ENCODE measurements at regions not wholly inside any gene's neighbourhood (a gene's known extent, or its start where the extent isn't known, plus 50 kb on each side); places are given as distances from the start of the nearest gene placed in this dataset.
"Not testable (repeated sequence)": the region's sequence is repeated elsewhere in the genome, so short reads cannot be mapped to it uniquely, and the experiment has no call there.

DNA sequence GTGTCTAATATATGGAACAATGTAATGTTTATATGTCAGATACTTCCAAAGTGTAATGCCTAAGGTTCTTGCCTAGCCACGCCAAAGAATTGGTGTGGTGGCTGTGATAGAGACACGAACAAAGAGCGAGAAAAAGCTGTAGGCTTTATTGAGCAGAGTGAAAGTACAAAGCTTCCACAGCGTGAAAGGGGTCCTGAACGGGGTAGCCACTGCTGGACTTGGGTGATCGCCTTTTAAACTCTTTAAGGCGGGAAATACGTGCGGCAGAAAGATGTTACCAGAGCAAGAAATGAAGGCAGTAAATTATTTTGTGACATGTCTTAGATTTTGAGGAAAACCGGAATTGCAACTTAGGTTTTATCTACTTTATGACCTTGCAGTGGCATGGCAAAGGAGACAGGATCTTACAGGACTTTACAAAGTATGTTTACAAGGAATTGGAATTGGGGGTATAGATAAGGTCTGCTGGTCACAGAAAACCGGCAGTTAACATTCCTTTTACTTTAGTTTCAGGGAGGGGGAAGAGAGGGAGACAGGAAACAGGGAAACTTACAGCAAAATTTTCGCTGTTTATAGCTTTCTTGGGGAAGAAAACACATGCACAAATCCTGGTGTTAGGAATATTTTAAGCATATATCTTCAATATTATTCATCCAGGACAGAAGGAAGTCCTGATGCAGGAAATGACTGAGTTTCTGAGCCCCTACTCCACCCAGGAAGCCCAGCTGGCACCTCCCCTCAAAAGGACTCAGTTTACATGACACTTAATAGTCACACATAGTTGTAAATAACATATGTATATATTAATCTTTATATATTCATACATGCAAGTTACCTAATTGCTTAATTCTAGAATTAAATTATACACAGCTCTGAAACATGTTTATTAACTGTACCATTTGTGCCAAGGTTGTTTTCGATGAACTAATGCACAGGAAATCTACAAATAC is 421.3 kb upstream of the PABPC4L start:
- DNase-seq (ENCODE audit: missing footprints); intact Hi-C loops (cut with DNase I); ATAC-seq: not testable (repeated sequence)

DNA sequence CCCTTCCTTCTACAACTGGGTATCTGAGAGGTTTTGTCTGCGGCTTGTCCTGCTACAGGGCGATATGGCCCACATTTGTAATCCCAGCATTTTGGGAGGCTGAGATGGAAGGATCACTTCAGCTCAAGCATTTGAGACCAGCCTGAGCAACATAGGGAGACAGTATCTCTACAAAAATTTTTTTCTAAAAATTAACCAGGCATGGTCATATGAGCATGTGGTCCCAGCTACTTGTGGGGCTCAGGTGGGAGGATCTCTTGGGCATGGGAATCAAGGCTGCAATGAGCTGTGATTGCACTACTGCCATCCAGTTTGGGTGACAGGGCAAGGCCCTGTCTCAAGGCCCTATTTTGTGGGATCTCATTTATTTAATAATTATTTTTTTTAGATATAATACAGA is 420.6 kb upstream of the PABPC4L start:
- DNase-seq (ENCODE audit: missing footprints) (no peak), ATAC-seq (no peak)
- intact Hi-C loops (cut with DNase I), result no loop called here

DNA sequence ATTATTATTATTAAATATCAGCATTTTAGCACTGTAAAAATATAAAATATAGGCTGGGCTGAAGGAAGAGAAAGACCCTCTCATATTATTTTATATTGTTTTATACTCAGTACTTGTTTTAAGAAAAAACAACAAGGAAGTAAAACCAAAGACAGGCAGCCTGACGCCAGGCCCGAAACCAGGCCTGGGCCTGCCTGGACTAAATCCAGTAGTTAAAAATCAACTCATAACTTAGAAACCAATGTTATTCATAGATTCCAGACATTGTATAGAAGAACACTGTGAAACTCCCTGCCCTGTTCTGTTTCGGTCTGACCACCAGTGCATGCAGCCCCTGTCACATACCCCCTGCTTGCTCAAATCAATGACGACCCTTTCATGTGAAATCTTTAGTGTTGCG is 420.1 kb upstream of the PABPC4L start:
- intact Hi-C loops (cut with DNase I); ATAC-seq; DNase-seq (ENCODE audit: missing footprints): not testable (repeated sequence)

DNA sequence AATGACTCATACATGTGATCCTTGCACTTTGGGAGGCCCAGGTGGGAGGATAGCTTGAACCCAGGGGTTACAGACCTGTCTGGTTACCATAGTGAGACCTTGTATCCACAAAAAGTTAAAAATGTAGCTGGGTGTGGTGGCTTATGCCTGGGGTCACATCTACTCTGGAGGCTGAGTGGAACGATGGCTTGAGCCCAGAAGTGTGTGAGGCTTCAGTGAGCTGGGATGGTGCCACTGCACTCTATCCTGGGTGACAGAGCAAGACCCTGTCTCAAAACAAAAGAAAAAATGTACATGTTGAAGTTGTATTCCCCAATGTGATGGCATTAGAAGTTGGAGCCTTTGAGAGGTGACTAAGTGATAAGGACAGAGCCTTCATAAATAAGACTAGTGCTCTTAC is 409.4 kb upstream of the PABPC4L start:
- intact Hi-C loops (cut with DNase I), result no loop called here
- ATAC-seq, result no peak
- DNase-seq (ENCODE audit: missing footprints), result no peak

DNA sequence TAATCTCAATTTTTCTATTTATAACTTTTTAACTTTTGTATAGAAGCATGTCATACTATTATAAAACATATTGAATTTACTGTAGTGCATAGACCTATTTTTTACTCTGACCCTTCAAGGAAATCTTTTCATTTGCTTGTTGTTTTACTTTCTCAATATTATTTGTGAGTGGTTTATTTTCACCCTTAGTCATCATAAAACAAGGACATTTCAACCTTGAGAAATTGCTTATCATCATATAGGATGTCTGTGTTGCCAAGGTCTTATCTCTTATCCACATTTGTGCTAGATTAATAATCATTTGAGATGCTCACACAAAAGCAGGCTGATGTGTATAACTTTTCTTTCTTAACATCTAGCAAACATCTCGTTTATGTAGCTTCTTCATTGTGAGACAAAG is 408.6 kb upstream of the PABPC4L start:
- ATAC-seq (no peak), DNase-seq (ENCODE audit: missing footprints) (no peak)
- intact Hi-C loops (cut with DNase I), result no loop called here

DNA sequence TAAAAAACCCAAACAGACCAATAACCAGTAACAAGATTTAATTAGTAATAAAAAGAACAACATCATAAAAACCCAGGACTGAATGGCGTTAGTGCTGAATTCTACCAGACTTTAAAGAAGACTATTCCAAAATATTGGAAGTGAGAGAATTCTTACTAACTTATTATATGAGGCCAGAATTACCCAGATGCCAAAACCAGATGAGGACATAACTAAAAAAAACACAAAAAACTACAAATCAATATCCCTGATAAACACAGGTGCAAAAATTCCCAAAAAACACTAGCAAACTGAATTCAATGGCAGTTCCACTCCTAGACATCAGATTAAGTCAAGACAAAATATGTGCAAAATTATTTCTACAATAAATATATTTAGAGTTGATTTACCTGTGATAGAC is 400.1 kb upstream of the PABPC4L start:
- DNase-seq (ENCODE audit: missing footprints) (no peak), ATAC-seq (no peak)
- intact Hi-C loops (cut with DNase I), result no loop called here

DNA sequence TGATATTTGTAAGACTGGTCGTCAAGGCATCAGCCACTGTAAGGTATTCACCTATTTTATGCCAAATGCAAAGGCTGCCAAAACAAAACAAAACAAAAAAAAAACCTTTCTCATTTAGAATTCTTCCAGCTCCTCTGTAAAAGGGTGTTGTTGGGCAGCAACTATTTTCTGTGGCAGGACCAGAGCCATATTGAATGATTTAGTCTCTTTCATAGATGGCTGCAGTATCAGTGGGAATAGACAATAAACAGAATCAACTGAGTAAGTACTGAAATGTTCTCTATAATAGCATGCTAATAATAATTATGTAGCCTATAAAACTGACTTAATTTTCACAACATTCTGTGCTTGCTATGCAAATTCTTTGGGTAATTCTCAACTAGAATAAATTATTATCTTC is 389.7 kb upstream of the PABPC4L start:
- intact Hi-C loops (cut with DNase I), result no loop called here
- DNase-seq (ENCODE audit: missing footprints) (no peak), ATAC-seq (no peak)

DNA sequence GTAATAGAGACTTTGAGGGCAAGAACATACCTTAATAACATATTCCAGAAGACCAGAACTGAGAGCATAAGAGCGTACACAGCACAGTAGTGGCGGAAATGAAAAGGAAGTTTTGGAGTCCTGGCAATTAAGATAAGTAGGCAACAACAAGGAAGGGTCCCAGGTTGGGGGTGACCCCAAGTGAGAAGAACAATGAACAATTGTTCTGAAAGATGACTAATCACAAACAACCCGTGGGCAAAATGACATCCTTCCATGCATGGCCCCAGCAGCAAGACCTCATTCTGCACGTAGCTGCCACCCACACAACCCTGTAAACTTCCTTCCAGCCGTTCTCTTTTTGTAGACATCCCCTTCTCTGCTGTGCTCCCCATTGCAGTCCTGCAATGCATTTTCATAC is 384.4 kb upstream of the PABPC4L start:
- DNase-seq (ENCODE audit: missing footprints) (no peak), ATAC-seq (no peak)
- intact Hi-C loops (cut with DNase I), result no loop called here

DNA sequence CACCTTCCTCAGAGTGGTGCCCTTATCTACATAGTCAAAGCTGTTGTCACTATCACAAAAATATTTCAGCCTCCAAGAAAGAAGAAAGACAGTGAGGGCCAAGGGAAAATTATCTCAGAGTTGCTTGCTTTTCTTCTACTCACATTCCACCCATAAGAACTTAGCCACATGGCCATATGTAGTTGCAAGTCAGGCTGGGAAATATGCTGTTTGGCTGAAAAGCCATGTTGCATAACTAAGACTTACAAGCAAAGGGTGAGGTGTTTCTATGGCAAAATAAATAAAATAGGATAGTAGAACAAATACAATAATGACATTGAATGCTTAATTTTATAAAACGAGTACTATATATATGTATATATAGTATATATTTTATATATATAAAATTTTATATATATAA is 365.9 kb upstream of the PABPC4L start:
- DNase-seq (ENCODE audit: missing footprints) (no peak), ATAC-seq (no peak)
- intact Hi-C loops (cut with DNase I), result no loop called here

DNA sequence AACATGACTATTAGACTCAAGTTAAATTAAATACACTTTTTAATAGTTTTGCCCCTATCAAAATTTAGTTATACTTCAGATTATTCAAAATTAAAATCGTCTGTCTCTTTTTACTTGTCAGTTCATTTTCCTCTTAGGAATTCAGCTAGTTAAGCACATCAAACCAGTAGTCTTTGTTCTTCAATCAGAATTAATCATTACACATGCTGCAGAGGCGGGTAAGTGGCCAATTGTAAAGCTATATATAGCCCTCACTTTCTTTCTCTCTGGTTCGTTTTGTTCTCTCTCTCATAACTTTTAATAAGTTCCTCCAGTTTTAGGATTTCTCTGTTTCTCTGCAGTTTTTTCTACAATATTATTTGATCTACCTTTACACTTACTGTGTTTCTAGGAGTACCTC is 359.1 kb upstream of the PABPC4L start:
- intact Hi-C loops (cut with DNase I), result no loop called here
- ATAC-seq (no peak), DNase-seq (ENCODE audit: missing footprints) (no peak)

DNA sequence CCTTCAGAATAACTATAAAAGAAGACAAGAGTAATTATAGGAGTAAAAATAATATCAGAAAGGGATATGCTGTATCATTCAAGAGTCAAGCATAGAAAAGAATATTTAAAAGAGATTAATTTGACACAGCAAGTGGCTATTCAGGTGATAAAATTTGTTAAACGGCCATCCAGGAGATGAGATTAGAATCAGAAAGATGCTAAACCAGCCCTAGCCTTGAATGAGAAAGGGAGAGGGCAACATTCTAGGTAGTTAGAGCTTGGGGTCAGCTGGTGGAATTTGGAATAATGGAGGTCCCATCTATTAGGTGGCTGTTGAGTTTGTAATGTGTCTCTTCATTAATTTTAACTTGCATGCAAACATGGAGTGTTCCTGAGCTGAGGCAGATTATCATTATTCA is 350.5 kb upstream of the PABPC4L start:
- intact Hi-C loops (cut with DNase I), result no loop called here
- DNase-seq (ENCODE audit: missing footprints) (no peak), ATAC-seq (no peak)

DNA sequence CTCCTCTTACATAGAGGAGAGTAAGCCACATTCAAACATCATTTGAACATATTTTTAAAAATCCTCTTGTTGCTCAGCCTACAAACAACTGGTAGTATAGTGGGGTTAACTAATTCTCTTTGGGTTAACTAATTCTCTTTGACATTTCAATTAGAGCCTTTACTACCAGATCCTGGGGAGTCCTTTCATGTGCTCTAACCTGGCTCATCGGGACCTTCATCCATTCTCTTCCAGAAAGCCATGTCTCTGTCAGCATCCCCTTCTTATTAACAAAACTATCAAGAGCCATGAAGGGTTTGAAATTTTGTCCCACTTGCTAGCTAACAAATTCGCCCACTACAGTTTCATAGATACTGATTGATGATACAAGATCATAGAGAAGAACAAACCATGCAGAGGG is 349.8 kb upstream of the PABPC4L start:
- intact Hi-C loops (cut with DNase I), result no loop called here
- ATAC-seq (no peak), DNase-seq (ENCODE audit: missing footprints) (no peak)

DNA sequence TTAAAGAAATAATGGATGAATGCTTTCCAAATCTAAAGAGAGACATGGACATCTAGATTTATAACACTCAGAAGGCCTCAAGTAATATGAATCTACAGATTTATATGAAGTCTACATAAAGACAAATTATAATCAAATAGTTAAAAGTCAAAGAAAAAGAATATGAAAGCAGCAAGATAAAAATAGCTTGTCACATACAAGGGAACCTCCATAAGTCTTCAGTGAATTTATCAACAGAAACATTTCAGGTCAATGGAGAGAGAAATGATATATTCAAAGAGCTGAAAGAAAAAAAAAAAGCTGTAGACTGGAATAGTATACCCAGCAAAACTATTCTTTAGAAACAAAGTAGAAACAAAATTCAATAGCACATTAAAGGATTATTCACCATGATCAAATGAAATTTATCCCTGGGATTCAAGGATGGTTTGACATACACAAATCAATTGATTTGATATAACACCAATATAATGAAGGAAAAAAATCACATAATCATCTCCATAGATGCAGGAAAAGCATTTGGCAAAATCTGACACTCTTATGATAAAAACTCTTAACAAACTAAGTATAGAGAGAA is 346.6 kb upstream of the PABPC4L start:
- intact Hi-C loops (cut with DNase I), result no loop called here
- ATAC-seq (no peak), DNase-seq (ENCODE audit: missing footprints) (no peak)

DNA sequence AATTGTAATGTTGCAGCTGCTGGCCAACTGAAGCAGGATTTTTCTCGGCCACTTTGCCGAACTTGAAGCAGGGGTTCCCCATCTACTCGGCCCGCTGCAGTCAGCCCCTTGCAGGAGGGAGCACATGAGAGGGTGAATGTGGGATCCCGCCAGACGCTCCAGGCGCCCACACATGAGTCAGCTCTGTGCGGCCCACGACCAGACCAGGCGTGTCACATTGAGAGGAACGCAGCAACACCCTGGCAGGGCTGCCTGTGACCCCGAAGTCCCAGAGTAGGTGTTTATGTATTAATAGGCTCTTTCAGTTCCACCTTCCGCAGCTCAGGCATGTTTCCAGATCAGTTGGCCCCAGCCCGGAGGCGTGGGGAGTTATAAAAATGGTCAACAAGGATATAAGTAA is 344.7 kb upstream of the PABPC4L start:
- peak; percentile 56 for DNase-seq (ENCODE audit: missing footprints)
- ATAC-seq, result no peak
- intact Hi-C loops (cut with DNase I), result no loop called here

DNA sequence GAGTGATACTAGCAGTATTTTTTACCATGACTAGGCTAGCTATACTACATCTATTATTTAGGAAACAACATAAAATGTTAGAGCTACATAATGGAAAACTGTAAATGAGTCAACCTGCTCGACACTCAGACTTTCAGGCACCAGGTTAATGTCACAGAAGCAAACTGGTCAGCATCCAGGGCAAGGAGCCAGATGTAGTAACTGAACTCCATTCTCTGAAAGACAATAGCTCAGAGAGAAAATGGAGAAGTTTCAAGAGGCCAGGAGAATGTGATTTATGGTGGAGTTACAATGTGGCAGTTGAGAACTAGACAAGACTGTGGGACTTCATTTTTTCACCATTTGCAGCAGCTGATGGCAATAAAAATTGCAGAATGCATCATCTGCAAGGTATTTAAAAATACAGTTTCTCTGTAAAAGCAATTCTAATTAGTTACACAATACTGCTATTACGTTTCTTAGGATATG is 342.7 kb upstream of the PABPC4L start:
- intact Hi-C loops (cut with DNase I), result no loop called here
- ATAC-seq (no peak), DNase-seq (ENCODE audit: missing footprints) (no peak)

DNA sequence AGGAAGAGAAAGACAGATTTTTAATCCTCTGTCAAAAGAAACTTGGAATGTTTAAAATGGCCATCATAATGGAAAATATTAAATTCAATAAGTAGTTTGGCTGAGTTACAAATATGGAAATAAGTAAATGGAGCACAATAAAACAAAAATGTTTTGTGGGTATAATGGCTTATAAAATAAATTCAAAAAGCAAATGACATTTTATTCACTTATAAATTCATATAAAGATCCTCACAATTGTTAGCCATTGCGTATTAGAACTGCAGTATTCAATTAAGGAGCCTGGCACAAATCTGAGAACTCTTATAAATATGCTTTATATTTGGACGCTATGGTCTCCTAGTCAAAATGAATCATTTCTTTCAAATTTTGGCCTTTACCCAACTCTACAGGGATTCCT is 339.0 kb upstream of the PABPC4L start:
- intact Hi-C loops (cut with DNase I), result no loop called here
- no peak for ATAC-seq

DNA sequence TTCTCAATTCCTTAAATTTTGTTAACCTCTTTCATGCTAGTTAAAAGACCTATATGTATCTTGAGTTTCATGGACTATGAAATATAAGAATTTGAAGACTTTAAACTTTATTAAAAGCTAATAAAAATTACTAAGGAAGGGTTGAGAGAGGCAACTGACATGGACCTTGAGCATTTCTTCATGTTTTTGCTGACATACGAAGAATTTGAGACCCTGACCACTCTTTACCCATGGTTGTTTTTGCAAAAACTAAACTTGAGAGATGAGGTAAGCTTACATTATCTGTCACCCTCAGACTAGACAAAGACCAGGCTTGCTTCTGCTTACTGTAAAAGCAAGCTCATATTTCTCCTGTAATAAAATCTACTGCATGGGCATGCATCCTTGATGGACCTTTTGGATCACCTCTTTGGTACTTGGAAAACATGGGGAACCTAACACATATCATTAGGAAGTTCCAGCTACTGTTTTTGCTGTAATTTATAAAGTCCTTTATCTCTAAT is 338.2 kb upstream of the PABPC4L start:
- intact Hi-C loops (cut with DNase I), result no loop called here
- DNase-seq (ENCODE audit: missing footprints) (no peak), ATAC-seq (no peak)

More for the DNA sequence above, 339.0 kb upstream of the PABPC4L start:
- no peak for DNase-seq (ENCODE audit: missing footprints)

DNA sequence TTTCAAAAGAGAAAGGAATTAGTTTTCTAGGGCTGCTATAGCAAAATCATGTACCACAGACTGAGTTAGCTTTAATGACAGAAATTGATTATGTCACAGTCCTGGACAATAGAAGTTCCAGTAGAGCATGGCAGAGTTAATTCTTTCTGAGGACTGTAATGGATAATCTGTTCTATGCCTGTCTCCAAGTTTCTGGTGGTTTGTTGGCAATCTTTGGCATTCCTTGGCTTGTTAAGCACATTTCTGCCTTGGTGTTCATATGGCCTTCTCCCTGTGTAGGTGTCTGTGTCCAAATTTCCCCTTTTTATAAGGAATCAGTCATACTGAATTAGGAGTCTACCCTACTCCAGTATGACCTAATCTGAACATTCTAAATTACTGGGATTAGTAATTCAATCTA is 336.1 kb upstream of the PABPC4L start:
- ATAC-seq (no peak), DNase-seq (ENCODE audit: missing footprints) (no peak)
- intact Hi-C loops (cut with DNase I), result no loop called here

DNA sequence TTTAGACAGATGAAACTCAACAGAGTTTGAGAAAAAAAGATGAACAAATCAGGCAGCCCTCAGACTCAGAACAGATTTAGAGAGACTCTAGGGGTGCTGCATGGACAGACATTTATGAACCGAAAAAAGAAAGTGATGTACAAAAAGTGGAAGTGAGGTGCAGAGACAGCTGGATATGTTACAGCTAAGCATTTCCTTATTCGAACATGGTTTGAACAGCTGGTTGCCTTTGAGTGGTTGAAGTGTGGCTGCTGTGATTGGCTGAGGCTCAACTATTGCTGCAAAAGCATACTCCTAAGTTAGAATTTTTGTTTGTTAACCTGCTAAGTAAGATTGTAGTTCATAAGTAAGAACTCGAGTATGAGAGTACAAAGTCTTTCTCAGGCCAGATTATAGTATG is 331.5 kb upstream of the PABPC4L start:
- DNase-seq (ENCODE audit: missing footprints), result no peak
- intact Hi-C loops (cut with DNase I), result no loop called here
- ATAC-seq, result no peak

DNA sequence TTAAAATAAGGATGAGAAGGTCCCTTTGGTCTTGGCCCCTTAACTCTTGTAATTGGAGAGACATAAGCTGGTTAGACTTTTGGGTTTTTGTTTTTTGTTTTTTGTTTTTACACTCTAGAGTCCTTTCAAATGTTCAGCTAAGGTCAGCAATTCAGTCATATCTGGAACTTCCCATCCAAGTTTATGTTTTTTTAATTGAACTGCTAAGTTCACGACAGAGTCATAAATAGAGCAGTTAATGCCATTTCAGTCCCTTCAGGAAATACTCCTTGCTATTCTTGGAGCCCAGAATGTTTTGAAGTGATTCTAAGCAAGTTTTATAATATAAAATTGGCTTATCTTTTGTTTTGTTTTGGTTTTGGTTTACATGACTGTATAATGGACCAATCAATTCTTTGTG is 329.4 kb upstream of the PABPC4L start:
- ATAC-seq, result no peak
- intact Hi-C loops (cut with DNase I), result no loop called here
- no peak for DNase-seq (ENCODE audit: missing footprints)

All from Right ventricle myocardium inferior (tissue), 1 donor.